Hepatocyte (in vitro differentiated cells): ENCODE measurements at regions not wholly inside any gene's neighbourhood (a gene's known extent, or its start where the extent isn't known, plus 50 kb on each side); places are given as distances from the start of the nearest gene placed in this dataset.

Experiments used
- DNase-seq: peaks from one replicate; pipeline ENCODE4 v3.0.0-alpha.2; 2016; ENCODE audit warnings: low spot score
- H2AFZ ChIP-seq: fragments of 200-600 bp; sonication (generic); 2 replicates; pipeline ENCODE4 v1.6.0; 2016; ENCODE audit warnings: antibody characterized with exemption, mild to moderate bottlenecking
- H3K27ac ChIP-seq: fragments of 200-600 bp; sonication (generic); 2 replicates; pipeline ENCODE4 v1.5.1; 2016; ENCODE audit warnings: mild to moderate bottlenecking
- H3K27me3 ChIP-seq: fragments of 200-600 bp; sonication (generic); 2 replicates; pipeline ENCODE4 v1.6.1; 2016
- H3K36me3 ChIP-seq: fragments of 200-600 bp; sonication (generic); replicated peaks from 2 replicates; pipeline ENCODE4 v1.5.1; 2016; ENCODE audit warnings: low read depth; ENCODE audit not compliant: insufficient read depth
- H3K4me1 ChIP-seq: fragments of 200-600 bp; sonication (generic); 2 replicates; pipeline ENCODE4 v1.5.1; 2016; ENCODE audit warnings: mild to moderate bottlenecking, moderate library complexity; ENCODE audit not compliant: insufficient read depth
- H3K4me2 ChIP-seq: fragments of 200-600 bp; sonication (generic); 2 replicates; pipeline ENCODE4 v1.6.0; 2016
- H3K4me3 ChIP-seq: fragments of 200-600 bp; sonication (generic); 2 replicates; pipeline ENCODE4 v1.5.1; 2016; ENCODE audit warnings: mild to moderate bottlenecking
- H3K79me2 ChIP-seq: fragments of 200-600 bp; sonication (generic); 2 replicates; pipeline ENCODE4 v1.6.0; 2017; ENCODE audit warnings: mild to moderate bottlenecking
- H3K9me2 ChIP-seq: fragments of 200-600 bp; sonication (generic); replicated peaks from 2 replicates; pipeline ENCODE4 v1.6.0; 2017; ENCODE audit warnings: mild to moderate bottlenecking; ENCODE audit not compliant: insufficient read depth
- H3K9me3 ChIP-seq: fragments of 200-600 bp; sonication (generic); 2 replicates; pipeline ENCODE4 v1.5.1; 2016; ENCODE audit warnings: low read depth, mild to moderate bottlenecking
- H4K20me1 ChIP-seq: fragments of 200-600 bp; sonication (generic); 2 replicates; pipeline ENCODE4 v1.6.0; 2016; ENCODE audit warnings: mild to moderate bottlenecking; ENCODE audit not compliant: insufficient read depth, poor library complexity, severe bottlenecking
- EZH2 ChIP-seq: fragments of 200-600 bp; sonication (generic); IDR thresholded peaks from 2 replicates; pipeline ENCODE4 v1.6.1; 2016; ENCODE audit warnings: antibody characterized with exemption, mild to moderate bottlenecking, borderline replicate concordance
- EZH2phosphoT487 ChIP-seq: fragments of 200-600 bp; sonication (generic); IDR thresholded peaks from one replicate; pipeline ENCODE4 v1.6.1; 2018; ENCODE audit warnings: antibody characterized with exemption, mild to moderate bottlenecking, low read depth, moderate library complexity; ENCODE audit not compliant: unreplicated experiment, severe bottlenecking
- WGBS: methylation state at CpG from one replicate; pipeline ENCODE4 v1.1.6; 2016; ENCODE audit warnings: low lambda C conversion rate; ENCODE audit errors: missing lambda C conversion rate; 5-methylcytosine and 5-hydroxymethylcytosine counted together
- TF ChIP-seq, protein P1 (sequence below): fragments of 200-600 bp; sonication (generic); IDR thresholded peaks from 2 replicates; pipeline ENCODE4 v1.5.1; 2016; ENCODE audit warnings: antibody characterized with exemption, mild to moderate bottlenecking; ENCODE audit not compliant: poor library complexity

DNA sequence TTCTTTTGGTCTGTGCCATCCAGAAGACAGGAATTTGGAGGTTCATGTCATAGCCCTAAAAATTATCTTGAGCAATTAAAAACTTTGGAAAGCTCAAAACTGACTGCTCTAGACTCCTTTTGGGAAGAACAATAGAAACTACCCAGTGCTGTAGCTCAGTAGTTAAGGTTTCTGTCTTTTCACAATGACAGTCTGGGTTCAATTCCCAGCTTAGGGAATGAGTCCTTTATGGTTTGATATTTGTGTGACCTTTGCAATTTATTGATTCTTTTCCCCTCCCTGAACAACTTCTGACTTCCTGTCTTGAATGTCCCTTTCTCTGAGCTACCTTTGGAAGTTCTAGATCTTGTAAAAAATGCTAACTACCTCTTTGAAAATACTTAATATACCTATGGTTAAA, 603.3 kb upstream of the IGFBP3 start:
- TF ChIP-seq EZH2phosphoT487 (no peak), EZH2 (no peak)
- TF ChIP-seq, protein P1, sequence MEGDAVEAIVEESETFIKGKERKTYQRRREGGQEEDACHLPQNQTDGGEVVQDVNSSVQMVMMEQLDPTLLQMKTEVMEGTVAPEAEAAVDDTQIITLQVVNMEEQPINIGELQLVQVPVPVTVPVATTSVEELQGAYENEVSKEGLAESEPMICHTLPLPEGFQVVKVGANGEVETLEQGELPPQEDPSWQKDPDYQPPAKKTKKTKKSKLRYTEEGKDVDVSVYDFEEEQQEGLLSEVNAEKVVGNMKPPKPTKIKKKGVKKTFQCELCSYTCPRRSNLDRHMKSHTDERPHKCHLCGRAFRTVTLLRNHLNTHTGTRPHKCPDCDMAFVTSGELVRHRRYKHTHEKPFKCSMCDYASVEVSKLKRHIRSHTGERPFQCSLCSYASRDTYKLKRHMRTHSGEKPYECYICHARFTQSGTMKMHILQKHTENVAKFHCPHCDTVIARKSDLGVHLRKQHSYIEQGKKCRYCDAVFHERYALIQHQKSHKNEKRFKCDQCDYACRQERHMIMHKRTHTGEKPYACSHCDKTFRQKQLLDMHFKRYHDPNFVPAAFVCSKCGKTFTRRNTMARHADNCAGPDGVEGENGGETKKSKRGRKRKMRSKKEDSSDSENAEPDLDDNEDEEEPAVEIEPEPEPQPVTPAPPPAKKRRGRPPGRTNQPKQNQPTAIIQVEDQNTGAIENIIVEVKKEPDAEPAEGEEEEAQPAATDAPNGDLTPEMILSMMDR = no peak
- Histone ChIP-seq H3K79me2 (no peaks in the 10 kb centered on the region), H4K20me1 (no peaks in the 10 kb centered on the region), H3K9me3 (no peaks in the 10 kb centered on the region), H3K4me3 (no peak overlapping the region), H3K9me2 (no peaks in the 10 kb centered on the region), H3K4me2 (no peak overlapping the region), H3K4me1 (no peaks in the 10 kb centered on the region), H3K27ac (no peak overlapping the region), H3K36me3 (no peaks in the 10 kb centered on the region), H3K27me3 (no peaks in the 10 kb centered on the region), H2AFZ (no peak overlapping the region)
- no peak for DNase-seq

- no peaks in the 10 kb centered on the region for H3K36me3 ChIP-seq
- DNase-seq = no peak
- H3K4me2 ChIP-seq = no peak overlapping the region
- H3K27ac ChIP-seq = no peak overlapping the region
- no peaks in the 10 kb centered on the region for H3K4me1 ChIP-seq
- TF ChIP-seq, protein P1 = no peak
- TF ChIP-seq EZH2phosphoT487 = no peak
- no peak for TF ChIP-seq EZH2
- H3K79me2 ChIP-seq = no peaks in the 10 kb centered on the region
- 85% methylated on average over 8 of the region's 8 CpGs for WGBS
- H2AFZ ChIP-seq = no peak overlapping the region
- no peaks in the 10 kb centered on the region for H3K9me2 ChIP-seq
- no peaks in the 10 kb centered on the region for H3K9me3 ChIP-seq
- no peaks in the 10 kb centered on the region for H3K27me3 ChIP-seq
- no peaks in the 10 kb centered on the region for H4K20me1 ChIP-seq
- no peak overlapping the region for H3K4me3 ChIP-seq
Measured at GRCh38 chr7:46522354-46522906, 601.4 kb upstream of the IGFBP3 start.

- Histone ChIP-seq H2AFZ (no peak overlapping the region), H4K20me1 (no peaks in the 10 kb centered on the region), H3K27me3 (no peaks in the 10 kb centered on the region), H3K4me3 (no peak overlapping the region), H3K4me1 (peaks cover 1% of the 10 kb centered on the region), H3K9me2 (no peaks in the 10 kb centered on the region), H3K4me2 (no peak overlapping the region), H3K9me3 (no peaks in the 10 kb centered on the region), H3K79me2 (no peaks in the 10 kb centered on the region), H3K36me3 (no peaks in the 10 kb centered on the region), H3K27ac (no peak overlapping the region)
- WGBS = 97% methylated on average over 1 of the region's 1 CpG
- TF ChIP-seq, protein P1 = no peak
- no peak for DNase-seq
Measured at GRCh38 chr7:46518713-46519112, 597.6 kb upstream of the IGFBP3 start.
